ENCODE measurements at regions not wholly inside any gene's neighbourhood (a gene's known extent, or its start where the extent isn't known, plus 50 kb on each side); places are given as distances from the start of the nearest gene placed in this dataset.

DNA sequence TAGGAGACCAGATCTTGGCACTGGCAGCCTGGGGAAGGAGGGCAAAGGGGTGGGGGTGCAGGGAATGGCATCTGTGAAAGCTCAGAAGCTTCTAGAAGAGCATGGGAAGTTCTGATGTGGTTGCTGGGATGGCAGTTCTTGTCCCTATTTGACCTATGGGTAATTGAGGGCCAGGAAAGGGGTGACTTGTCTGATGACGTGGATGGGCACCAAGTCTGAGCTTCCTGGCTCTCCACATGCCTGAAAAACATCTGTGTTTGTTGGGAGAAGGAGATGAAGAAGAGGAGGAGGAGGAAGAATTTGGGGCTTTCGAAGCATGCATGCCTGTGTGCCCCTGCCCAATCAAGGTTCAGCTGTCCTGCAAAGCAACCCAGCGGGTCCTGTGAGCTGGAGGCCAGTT, 158.8 kb downstream of the SMAD6 start:
- H3K27ac ChIP-seq: no peak overlapping the region
- no peak for TF ChIP-seq CTCF (conservative IDR thresholded peaks at IDR 0.05)
- TF ChIP-seq ZFX (IDR thresholded peaks at IDR 0.05): no peak

GRCh38 chr15:66862111-66862939, 160.3 kb downstream of the SMAD6 start:
- H3K27ac ChIP-seq: no peak overlapping the region
- TF ChIP-seq CTCF (conservative IDR thresholded peaks at IDR 0.05): no peak

DNA sequence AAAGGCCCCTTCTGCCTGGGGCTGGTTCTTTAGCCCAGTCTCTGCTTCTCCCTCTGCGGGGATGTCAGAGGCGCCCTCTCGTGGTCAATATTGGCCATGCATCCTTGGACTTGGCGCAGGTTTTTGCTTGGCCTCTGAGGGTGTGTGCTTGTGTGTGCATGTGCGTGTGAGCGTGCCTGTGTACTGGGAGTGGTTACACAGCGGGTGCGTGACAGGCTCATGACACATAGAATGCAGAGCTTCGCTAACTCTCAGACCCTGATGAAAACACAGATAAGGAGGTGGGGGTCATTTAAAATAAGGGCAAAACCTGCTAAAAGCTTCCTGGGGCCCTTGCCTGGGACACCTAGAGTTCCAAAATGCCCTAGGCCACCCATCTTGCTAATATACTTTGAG, 160.9 kb downstream of the SMAD6 start:
- H3K27ac ChIP-seq: no peak overlapping the region
- no peak for TF ChIP-seq ZFX (IDR thresholded peaks at IDR 0.05)
- TF ChIP-seq CTCF (conservative IDR thresholded peaks at IDR 0.05): peak; percentile 98

DNA sequence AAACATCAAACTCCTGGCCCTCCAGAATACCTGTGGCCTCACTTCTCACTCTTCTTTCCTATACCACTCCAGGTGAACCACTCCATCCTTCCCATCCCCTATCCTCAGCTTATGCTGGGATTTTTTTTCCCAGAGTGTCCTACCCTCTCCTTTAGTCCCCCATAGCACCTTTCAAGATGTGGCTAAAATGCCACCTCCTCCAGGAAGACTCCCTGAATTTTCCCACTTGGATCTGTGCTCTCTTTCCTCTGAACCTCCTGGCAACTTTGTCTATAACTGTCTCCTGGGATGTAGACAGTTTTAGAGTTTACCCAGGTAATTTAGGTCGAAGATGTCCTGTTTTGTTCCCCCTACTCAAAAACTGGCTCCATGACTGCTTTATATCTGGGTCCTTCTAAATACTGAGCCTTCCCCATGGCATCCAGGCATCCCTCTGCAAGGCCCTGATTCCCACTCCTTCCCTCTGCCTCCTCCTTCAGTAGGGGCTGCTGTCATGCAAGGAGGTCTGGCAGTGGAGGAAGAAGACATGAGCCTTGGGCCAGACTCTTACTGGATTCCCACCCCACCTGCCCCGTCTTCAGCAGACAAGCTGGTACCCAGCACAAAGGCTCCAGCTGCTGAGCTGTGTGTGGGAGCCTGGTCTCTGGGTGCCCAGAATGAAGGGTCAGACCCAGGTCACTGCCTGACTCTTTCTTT, 161.5 kb downstream of the SMAD6 start:
- TF ChIP-seq ZFX (IDR thresholded peaks at IDR 0.05) (no peak), CTCF (conservative IDR thresholded peaks at IDR 0.05) (no peak)
- H3K27ac ChIP-seq: no peak overlapping the region

DNA sequence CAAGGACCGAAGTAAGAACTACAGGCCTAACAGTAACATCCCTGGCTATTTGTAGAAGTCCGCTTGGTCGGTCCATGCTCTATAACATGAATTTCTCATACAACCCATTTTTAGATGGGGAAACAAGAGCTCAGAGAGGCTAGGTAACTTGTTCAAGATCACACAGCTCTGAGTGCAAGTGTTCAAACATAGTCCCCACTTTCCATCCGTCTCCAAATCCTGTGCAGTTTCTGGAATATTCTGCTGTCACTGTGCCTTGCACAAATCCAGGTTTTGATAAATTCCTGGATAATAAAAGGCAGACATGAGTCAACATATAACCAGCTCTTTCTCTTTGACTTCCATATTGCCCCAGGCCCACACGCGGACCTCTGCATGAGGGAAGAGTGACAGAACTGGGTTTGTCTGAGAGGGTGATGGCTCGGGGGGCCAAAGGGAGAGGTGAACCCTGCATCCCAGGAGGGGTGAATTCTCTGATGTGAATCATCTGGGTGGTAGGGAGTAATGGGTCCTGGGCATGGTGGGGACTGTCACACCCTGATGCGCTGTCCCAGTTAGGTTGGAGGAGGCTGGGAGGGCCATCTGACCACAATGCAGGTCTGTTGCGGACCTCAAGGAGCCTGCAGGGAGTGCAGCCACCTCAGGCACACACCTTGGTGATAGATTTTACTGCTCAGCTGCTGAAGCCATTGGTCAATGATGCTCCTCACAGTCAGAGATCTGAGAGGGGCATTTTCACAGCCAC, 162.2 kb downstream of the SMAD6 start:
- H3K27ac ChIP-seq: no peak overlapping the region
- TF ChIP-seq ZFX (IDR thresholded peaks at IDR 0.05) (no peak), CTCF (conservative IDR thresholded peaks at IDR 0.05) (no peak)

DNA sequence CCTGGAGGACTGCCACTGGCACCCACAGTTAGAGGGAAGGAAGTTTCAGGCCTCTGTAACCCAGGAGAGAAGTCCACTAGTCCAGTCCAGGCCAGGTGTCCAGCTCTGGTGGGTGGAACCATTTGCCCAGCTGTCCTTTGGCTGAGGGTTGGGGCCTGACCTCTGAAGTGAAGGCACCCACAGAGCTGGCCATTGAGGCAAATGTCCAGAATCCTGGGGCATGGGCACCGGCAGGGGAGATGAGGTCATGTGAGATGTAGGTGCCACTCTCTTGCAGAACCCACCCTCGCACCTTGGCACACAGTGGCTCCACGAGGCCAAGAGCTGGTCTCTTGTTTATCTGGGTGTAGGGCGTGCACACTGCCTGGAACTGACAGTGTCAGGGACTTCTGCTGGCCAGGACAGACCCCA, 162.8 kb downstream of the SMAD6 start:
- no peak for TF ChIP-seq CTCF (conservative IDR thresholded peaks at IDR 0.05)
- TF ChIP-seq ZFX (IDR thresholded peaks at IDR 0.05): no peak
- no peak overlapping the region for H3K27ac ChIP-seq
